ENCODE measurements at regions not wholly inside any gene's neighbourhood (a gene's known extent, or its start where the extent isn't known, plus 50 kb on each side); places are given as distances from the start of the nearest gene placed in this dataset.

- TF ChIP-seq CTCF (optimal IDR thresholded peaks at IDR 0.05 in 1 of 3, IDR thresholded peaks at IDR 0.05 in 1 of 3, conservative IDR thresholded peaks at IDR 0.05 in 1 of 3; ENCODE audit: extremely low read depth in 1 of 3, insufficient read depth in 2 of 3, low read length in 3 of 3) (no peak), EZH2 (IDR thresholded peaks at IDR 0.05; ENCODE audit: low read length) (no peak)
These were observed 213.8 kb downstream of the DUSP10 start for GRCh38 chr1:221527886-221528624.
